Neural cell (in vitro differentiated cells): ENCODE measurements at regions not wholly inside any gene's neighbourhood (a gene's known extent, or its start where the extent isn't known, plus 50 kb on each side); places are given as distances from the start of the nearest gene placed in this dataset.

ENCODE experiments used
- H2AFZ ChIP-seq: fragments of 200-600, 300-800 bp; sonication (generic), shearing (Covaris generic); 2 replicates; pipeline ENCODE4 v1.6.0; 2014; ENCODE audit warnings: low read depth, mild to moderate bottlenecking, antibody characterized with exemption, low read length, moderate library complexity
- H3F3A ChIP-seq: fragments of 200-600 bp; shearing (Covaris generic); 2 replicates; pipeline ENCODE4 v1.6.1; 2016; ENCODE audit warnings: mild to moderate bottlenecking, moderate library complexity, mixed read lengths, antibody characterized with exemption, low read length; ENCODE audit not compliant: insufficient read depth, poor library complexity, severe bottlenecking
- H3K27ac ChIP-seq: fragments of 200-600, 300-800 bp; sonication (generic), shearing (Covaris generic); 2 replicates; pipeline ENCODE4 v1.5.1; 2014; ENCODE audit warnings: mild to moderate bottlenecking, low read length, moderate library complexity
- H3K27me3 ChIP-seq: fragments of 300-800, 200-600 bp; sonication (generic), shearing (Covaris generic); 2 replicates; pipeline ENCODE4 v1.6.0; 2014; ENCODE audit warnings: mild to moderate bottlenecking, low read depth, low read length, moderate library complexity; ENCODE audit not compliant: insufficient read depth
- H3K36me3 ChIP-seq: fragments of 300-800, 200-600 bp; sonication (generic), shearing (Covaris generic); 2 replicates; pipeline ENCODE4 v1.5.1; 2014; ENCODE audit warnings: mild to moderate bottlenecking, antibody characterized with exemption, low read length, moderate library complexity; ENCODE audit not compliant: insufficient read depth
- H3K4me2 ChIP-seq: fragments of 300-800, 200-600 bp; sonication (generic), shearing (Covaris generic); 2 replicates; pipeline ENCODE4 v1.6.0; 2014; ENCODE audit warnings: mild to moderate bottlenecking, low read length
- H3K4me3 ChIP-seq: fragments of 300-800, 200-600 bp; sonication (generic), shearing (Covaris generic); 2 replicates; pipeline ENCODE4 v1.5.1; 2014; ENCODE audit warnings: mild to moderate bottlenecking, low read length, moderate library complexity
- H3K79me2 ChIP-seq: fragments of 200-600 bp; shearing (Covaris generic); replicated peaks from 2 replicates; pipeline ENCODE4 v1.6.0; 2014; ENCODE audit warnings: mild to moderate bottlenecking, low read length, moderate library complexity; ENCODE audit not compliant: insufficient read depth
- H3K9ac ChIP-seq: fragments of 300-800, 200-600 bp; sonication (generic), shearing (Covaris generic); 2 replicates; pipeline ENCODE4 v1.6.1; 2016; ENCODE audit warnings: mild to moderate bottlenecking, low read length, mixed read lengths
- H3K9me2 ChIP-seq: fragments of 200-600 bp; shearing (Covaris generic); 2 replicates; pipeline ENCODE4 v1.6.1; 2016; ENCODE audit warnings: mild to moderate bottlenecking, low read length, mixed read lengths; ENCODE audit not compliant: insufficient read depth
- H3K9me3 ChIP-seq: fragments of 200-600, 300-800 bp; sonication (generic), shearing (Covaris generic); 2 replicates; pipeline ENCODE4 v1.6.1; 2016; ENCODE audit warnings: mild to moderate bottlenecking, mixed run types, low read length, moderate library complexity, mixed read lengths
- H4K20me1 ChIP-seq: fragments of 200-600 bp; shearing (Covaris generic); 2 replicates; pipeline ENCODE4 v1.6.1; 2016; ENCODE audit warnings: mild to moderate bottlenecking, mixed run types; ENCODE audit not compliant: insufficient read depth
- CTCF ChIP-seq: fragments of 450-650 bp; IDR thresholded peaks from 2 replicates; pipeline ENCODE4 v1.5.1; 2014; ENCODE audit warnings: antibody characterized with exemption, mild to moderate bottlenecking, moderate library complexity; ENCODE audit not compliant: poor library complexity, severe bottlenecking
- EP300 ChIP-seq: fragments of 450-650 bp; conservative IDR thresholded peaks from 2 replicates; pipeline ENCODE4 v1.6.1; 2014; ENCODE audit warnings: antibody characterized with exemption, mild to moderate bottlenecking, moderate library complexity; ENCODE audit not compliant: poor library complexity, severe bottlenecking
- EZH2 ChIP-seq: fragments of 200-600, 300-800 bp; shearing (Covaris generic), sonication (generic); IDR thresholded peaks from 2 replicates; pipeline ENCODE4 v1.6.1; 2014; ENCODE audit warnings: antibody characterized with exemption, low read length, borderline replicate concordance, mild to moderate bottlenecking; ENCODE audit not compliant: insufficient read depth, poor library complexity, severe bottlenecking
- MXI1 ChIP-seq: fragments of 450-650 bp; conservative IDR thresholded peaks from 2 replicates; pipeline ENCODE4 v1.6.1; 2014; ENCODE audit warnings: antibody characterized with exemption, mild to moderate bottlenecking; ENCODE audit not compliant: poor library complexity, severe bottlenecking
- POLR2AphosphoS5 ChIP-seq: IDR thresholded peaks from 2 replicates; pipeline ENCODE4 v1.6.1; 2012
- RAD21 ChIP-seq: fragments of 450-650 bp; conservative IDR thresholded peaks from 2 replicates; pipeline ENCODE4 v1.6.1; 2014; ENCODE audit warnings: antibody characterized with exemption, mild to moderate bottlenecking, moderate library complexity
- REST ChIP-seq: IDR thresholded peaks from 2 replicates; pipeline ENCODE4 v1.6.1; 2012; ENCODE audit warnings: borderline replicate concordance
- SMC3 ChIP-seq: fragments of 450-650 bp; conservative IDR thresholded peaks from 2 replicates; pipeline ENCODE4 v1.6.1; 2014; ENCODE audit warnings: antibody characterized with exemption, mild to moderate bottlenecking, moderate library complexity; ENCODE audit not compliant: poor library complexity
- TAF1 ChIP-seq: IDR thresholded peaks from 2 replicates; pipeline ENCODE4 v1.6.1; 2012; ENCODE audit warnings: low read depth

- Histone ChIP-seq H3K27ac (no peak overlapping the region), H3K9ac (no peak overlapping the region), H3K4me2 (no peak overlapping the region), H3K36me3 (no peaks in the 10 kb centered on the region), H3F3A (no peaks in the 10 kb centered on the region), H2AFZ (no peak overlapping the region), H3K9me3 (no peaks in the 10 kb centered on the region), H3K4me3 (no peak overlapping the region), H4K20me1 (no peaks in the 10 kb centered on the region), H3K79me2 (no peaks in the 10 kb centered on the region), H3K9me2 (no peaks in the 10 kb centered on the region), H3K27me3 (no peaks in the 10 kb centered on the region)
- TF ChIP-seq TAF1 (no peak), MXI1 (no peak), SMC3 (no peak), POLR2AphosphoS5 (no peak), EZH2 (no peak), RAD21 (no peak), REST (no peak), EP300 (no peak), CTCF (no peak)
Measured at GRCh38 chr6:134707342-134708031, 242.4 kb downstream of the ALDH8A1 start.

GRCh38 chr6:134706806-134707205 is 243.1 kb downstream of the ALDH8A1 start:
- no peaks in the 10 kb centered on the region for H3F3A ChIP-seq
- H3K4me2 ChIP-seq: no peak overlapping the region
- no peaks in the 10 kb centered on the region for H3K27me3 ChIP-seq
- H3K27ac ChIP-seq: no peak overlapping the region
- no peak overlapping the region for H3K4me3 ChIP-seq
- H3K79me2 ChIP-seq: no peaks in the 10 kb centered on the region
- no peaks in the 10 kb centered on the region for H3K36me3 ChIP-seq
- H3K9ac ChIP-seq: no peak overlapping the region
- H4K20me1 ChIP-seq: no peaks in the 10 kb centered on the region
- no peaks in the 10 kb centered on the region for H3K9me3 ChIP-seq
- H3K9me2 ChIP-seq: no peaks in the 10 kb centered on the region
- no peak overlapping the region for H2AFZ ChIP-seq
- TF ChIP-seq REST: no peak
- TF ChIP-seq CTCF: no peak
- no peak for TF ChIP-seq POLR2AphosphoS5
- no peak for TF ChIP-seq SMC3
